NOMO-1 treated with dmso at 0.1 percent for 144 hours (cell line): ENCODE measurements at regions not wholly inside any gene's neighbourhood (a gene's known extent, or its start where the extent isn't known, plus 50 kb on each side); places are given as distances from the start of the nearest gene placed in this dataset.

Source experiments
- DNase-seq: peaks from one replicate; lab custom pipeline; 2025; ENCODE audit not compliant: unreplicated experiment; lab: John Stamatoyannopoulos, UW

DNA sequence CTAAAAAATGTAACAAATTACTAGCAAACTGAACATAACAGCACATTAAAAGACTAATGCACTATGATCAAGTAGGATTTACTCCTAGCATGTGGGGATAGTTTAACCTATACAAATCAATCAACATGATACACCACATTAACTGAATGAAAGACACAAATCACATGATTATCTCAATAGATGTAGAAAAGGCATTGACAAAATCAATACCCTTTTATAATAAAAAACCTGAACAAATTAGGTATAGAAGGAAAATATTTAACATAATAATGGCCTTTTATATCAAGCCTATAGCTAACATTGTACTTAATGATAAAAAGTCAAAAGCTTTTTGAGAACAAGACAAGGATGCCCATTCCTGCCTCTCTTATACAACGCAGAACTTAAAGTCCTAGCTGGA, 540.0 kb downstream of the RERGL start:
- DNase-seq, result no peak

DNA sequence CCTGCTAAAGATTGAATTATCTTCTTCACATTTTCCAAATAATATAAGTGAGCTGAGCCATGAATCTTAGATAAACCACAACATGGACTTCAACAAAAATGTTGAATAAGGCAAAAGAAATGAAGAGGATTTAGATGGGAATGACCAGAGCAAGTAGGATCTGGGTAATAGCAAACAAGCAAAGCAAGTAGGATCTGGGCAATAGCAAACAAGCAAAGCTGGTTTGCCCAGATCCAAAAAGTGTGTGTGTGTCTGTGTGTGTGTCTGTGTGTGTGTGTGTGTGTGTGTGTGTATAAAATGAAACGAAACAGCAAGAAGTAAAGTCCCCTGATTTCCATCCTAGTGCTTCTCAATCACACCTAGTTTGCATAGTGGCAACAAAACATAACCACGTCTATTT, 549.1 kb downstream of the RERGL start:
- no peak for DNase-seq

DNA sequence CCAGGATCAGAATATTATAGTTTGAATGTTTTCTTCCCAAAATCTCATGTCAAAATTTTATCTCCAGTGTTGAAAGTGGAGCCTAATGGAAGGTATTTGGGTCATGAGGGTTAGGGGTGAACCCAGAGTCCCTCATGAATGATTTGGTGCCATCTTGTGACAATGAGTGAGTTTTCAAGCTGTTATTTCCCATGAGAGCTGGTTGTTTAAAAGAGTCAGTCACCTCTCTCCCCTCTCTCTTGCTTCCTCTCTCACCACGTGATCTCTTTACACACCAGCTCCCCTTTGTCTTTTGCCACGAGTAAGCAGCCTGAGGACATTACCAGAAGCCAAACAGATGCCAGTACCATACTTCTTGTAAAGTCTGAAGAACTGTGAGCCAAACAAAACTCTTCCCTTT, 561.6 kb downstream of the RERGL start:
- DNase-seq, result no peak

DNA sequence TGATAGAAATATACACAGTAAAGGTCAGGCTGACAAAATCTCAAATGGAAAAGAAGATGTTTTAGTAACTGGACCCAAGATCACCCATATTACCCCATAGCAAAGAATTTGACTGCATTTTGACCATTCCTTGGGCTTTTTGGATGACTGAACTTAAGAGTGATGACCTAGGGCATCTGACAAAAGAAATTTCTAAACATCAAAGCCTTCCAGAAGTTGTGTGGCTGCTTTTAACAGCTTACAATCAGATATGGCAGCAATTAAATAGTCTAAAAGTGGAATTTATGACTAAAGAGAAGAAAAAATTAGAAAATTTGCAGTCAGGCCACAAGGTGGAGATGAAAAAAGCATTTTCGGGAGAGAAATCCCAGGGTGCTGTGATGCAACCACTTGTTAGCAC, 563.0 kb downstream of the RERGL start:
- no peak for DNase-seq

DNA sequence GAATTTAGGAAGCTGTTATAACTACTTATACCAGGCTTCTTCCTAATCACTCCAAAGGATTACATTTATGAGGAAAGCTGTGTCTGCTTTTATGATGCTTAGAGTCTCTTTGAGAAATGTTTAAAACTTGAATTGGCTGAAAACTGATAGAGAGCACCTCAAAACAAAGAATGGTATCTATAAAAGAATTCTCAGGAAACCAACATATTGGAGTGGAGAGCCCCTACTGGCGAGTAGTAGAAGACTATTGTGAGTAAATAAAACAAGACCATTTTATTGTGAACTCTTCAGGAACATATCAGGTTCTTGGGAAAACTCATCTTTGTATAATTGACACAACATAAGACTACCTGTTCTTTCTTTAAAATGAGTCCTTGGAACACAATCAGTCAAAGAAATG, 578.6 kb downstream of the RERGL start:
- no peak for DNase-seq

- DNase-seq, result no peak
These were observed 582.7 kb downstream of the RERGL start for GRCh38 chr12:17507336-17507735.

- no peak for DNase-seq
These were observed 586.3 kb downstream of the RERGL start for GRCh38 chr12:17503742-17504141.

GRCh38 chr12:17489452-17489851, 600.5 kb downstream of the RERGL start:
- no peak for DNase-seq

GRCh38 chr12:17478908-17479673, 610.9 kb downstream of the RERGL start:
- DNase-seq, result no peak

DNA sequence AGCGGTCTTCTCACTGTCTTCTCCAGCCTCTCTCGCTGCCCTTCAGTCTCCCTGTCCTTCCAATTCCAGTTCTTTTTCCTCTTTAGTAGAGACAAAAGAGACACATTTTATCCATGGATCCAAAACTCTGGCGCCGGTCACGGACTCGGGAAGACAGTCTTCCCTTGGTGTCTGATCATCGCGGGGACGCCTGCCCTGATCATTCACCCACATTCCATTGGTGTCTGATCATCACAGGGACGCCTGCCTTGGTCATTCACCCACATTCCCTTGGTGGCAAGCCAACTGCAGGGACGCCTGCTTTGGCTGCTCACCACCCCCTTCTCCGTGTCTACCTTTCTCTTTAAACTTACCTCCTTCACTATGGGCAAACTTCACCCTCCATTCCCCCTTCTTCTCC, 619.5 kb downstream of the RERGL start:
- DNase-seq, result no peak

GRCh38 chr12:17459214-17459613, 630.8 kb downstream of the RERGL start:
- DNase-seq, result no peak

GRCh38 chr12:17456486-17456885, 633.5 kb downstream of the RERGL start:
- DNase-seq, result no peak

GRCh38 chr12:17438141-17438540, 651.9 kb downstream of the RERGL start:
- DNase-seq, result no peak

- DNase-seq, result no peak
These were observed 673.2 kb downstream of the RERGL start for GRCh38 chr12:17416748-17417147.

DNA sequence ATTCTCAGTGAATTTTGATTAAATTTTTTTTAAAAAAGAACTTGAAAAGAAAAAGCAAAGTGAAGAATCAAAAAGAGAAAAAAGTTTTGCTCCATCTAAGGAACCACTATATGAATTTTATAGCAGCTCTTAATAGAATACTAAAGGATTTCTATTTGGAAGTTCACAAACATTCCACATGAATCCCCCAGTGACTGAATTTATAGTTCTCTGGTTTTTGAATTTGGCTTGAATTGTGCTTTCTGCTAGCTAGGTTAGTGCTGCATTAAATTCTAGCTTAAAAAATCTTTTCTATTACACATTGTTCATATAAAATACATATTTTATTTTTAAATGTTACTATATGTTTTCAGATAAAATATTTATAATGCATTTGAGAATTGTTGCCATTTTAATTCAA, 675.4 kb downstream of the RERGL start:
- DNase-seq, result no peak

DNA sequence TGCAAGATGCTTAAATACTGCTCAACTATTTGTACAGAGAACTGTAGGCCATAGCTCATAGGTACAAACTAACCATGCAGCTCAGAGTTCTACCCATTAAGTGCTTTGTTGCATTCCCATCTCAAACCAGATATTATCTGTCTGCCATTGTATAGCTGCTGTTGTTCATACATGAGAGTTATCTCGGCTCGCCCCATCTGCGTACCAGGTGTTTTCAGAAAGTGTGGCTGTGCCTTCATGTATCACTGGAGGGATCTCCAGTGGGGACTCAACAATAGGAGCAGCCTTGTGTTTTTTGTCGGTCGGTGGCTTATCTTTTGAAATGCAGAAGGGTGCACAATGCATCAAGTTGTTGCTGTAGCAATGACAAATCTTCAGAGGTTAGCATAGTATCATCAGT, 678.3 kb downstream of the RERGL start:
- DNase-seq, result no peak

GRCh38 chr12:17388679-17389078, 701.3 kb downstream of the RERGL start:
- no peak for DNase-seq

- no peak for DNase-seq
These were observed 706.7 kb downstream of the RERGL start for GRCh38 chr12:17383321-17383720.

DNA sequence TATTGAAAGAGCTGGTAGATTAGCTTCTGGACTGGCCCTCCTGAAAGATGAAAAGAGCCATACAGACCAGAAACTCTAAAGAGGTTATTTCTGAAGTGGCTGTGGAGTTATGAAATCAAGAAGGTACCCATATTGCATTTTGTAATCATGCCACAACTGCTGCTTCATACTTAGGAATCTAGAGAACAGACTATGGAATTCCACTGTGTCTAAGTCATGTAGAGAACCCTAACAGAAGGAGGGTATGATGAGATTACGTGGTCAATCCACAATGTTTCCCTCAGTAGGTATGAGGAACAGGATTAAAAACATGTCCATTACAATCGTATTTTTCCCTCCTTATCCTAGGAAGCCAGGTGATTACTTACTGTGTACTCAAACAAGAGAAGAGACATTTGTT, 708.8 kb downstream of the RERGL start:
- DNase-seq, result no peak

- no peak for DNase-seq
These were observed 717.5 kb downstream of the RERGL start for GRCh38 chr12:17372508-17372907.

- DNase-seq, result no peak
These were observed 718.3 kb downstream of the RERGL start for GRCh38 chr12:17371491-17372215.

DNA sequence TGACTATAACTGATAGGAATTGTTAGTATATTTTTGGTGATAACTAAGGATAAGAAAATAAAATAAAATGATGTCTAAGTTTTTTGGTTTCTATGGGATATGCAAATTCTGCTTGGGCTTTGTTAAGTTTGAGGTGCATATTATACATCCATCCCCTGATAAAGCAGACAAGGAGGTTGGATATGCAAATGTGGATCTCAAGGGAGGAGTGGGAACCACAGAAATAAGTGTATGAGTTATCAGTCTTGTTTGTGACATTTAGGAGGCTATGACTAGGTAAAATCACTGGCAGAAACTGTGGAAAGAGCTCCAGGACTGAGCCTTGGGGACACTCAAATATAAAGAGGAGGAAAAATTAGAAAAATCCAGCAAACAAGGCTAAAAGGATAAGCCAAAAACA, 719.4 kb downstream of the RERGL start:
- no peak for DNase-seq

GRCh38 chr12:17369556-17369955, 720.4 kb downstream of the RERGL start:
- no peak for DNase-seq
